GM19023 (cell line): ENCODE measurements at regions not wholly inside any gene's neighbourhood (a gene's known extent, or its start where the extent isn't known, plus 50 kb on each side); places are given as distances from the start of the nearest gene placed in this dataset.
A peak's percentile ranks its signal among the peaks of the same experiment; 100 is the strongest.

ENCODE experiments used
- ATAC-seq: cut with Tn5 transposase; IDR thresholded peaks from one replicate; pipeline ENCODE4 v1.9.1; 2021; ENCODE audit warnings: mild to moderate bottlenecking, moderate library complexity; ENCODE audit not compliant: unreplicated experiment

DNA sequence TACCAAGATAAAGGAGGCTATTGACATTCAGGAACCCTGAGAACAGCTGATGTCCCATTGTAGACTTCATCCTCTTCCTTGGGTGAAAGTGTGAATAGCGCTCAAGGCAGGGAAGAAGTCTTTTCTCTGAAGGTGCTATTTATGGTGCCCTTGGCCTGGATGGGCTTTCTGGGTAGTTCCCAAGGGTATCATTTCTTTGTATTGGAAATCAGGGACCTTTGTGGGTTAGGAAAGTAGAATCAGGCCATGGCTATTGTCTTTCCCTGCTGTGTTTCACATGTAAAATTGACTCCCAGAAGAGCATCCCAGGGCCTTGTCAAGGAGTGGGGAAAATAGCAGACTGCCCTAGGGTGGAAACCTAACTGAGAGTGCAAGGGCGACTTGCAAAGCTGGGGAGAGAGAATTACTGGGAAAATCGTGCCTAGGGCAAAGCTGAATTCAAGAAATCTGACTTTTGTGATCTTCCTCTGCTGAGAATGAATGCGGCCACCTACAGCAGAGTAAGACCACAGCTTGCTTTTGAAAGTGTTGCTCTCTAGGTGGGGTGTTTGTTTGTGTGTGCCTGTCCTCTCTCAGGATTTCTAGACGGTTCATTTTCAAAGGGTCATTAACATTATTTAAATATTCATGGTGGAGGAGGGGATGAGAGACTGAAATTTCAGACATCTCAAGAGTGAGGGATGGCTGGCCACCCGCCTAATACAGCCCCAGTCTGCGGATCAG, 160.6 kb downstream of the C9orf152 start:
- no peak for ATAC-seq

DNA sequence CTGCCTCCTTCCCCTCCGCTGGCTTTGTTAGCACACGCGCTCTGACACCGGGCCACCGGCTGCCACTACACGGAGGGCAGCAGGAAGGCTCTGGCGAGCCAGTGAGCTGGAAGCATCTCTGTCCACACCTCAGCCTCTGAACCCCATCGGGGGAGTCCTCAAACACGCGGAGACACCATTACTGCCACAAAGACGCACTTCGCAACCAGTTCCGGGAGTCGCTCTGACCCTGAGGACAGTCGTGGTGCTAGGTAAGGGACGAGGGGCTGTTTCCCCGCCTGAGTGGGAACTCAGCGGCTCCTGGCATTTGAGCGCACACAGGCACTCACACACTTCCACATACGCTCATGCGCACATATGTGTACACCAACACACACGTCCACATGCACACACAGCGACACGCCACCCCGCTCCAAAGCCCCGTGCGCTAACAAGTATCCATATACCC, 160.0 kb downstream of the C9orf152 start:
- peak; percentile 43 for ATAC-seq

DNA sequence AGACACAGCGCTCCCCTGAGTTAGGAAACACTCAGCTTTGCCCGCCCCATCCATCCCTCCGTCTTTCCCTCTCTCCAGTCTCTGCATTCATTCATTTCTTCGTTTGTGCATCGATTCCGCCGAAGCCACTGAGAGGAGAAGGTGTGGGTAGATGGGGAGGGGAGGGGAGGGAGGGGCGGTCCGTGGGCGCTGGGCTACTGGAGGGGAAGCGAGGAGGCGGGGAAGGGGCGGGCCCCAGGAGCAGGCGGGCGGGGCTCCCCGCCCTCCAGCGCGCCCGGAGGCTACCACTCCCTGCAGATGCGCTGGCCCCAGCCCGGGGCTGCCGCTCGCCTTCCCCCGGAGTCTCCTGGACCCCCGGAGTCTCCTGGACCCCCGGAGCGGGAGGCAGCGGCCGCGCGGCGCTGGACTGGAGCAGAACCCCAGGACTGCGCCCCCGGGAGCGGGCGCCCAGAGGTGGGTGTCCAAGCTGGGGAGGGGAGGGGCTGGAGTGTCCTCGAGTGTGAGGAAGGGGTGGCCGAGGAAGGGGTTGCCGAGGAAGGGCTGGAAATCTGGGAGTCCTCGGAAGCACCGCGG, 159.5 kb downstream of the C9orf152 start:
- peak; percentile 77 for ATAC-seq

DNA sequence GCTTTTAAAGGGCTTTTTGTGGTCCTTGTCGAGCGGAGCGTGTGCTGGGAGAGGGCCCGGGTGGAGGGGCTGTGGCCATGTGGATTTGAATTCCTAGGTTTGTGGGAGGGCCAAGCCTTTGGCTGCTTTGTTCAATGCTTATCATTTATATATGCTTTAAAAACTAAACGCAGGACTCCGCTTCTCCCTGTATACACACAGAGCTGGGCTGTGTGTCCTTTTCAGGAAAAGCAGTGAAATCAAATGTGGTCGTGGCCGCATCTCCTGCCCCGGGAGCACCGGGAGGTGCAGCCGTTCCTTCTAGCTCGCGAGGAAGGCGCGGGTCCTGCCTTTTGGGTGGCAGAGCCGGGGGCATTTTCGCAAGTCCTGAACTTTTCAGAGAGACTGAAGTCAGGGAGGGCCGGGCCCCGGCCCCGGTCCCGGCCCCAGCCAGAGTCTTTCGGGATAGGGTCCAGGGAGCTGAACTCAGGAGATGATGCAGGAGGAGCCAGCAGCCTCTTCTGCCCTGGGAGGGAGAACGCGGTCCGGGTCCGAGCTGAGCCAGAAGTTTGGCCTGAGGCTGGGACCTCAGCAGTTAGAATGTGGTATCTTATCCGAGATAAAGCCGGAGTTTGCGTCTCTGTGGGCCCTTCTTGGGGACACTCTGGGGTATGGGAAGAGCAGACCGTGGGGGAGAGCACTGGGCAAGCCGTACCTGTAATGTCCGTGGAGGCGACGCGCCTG, 158.8 kb downstream of the C9orf152 start:
- ATAC-seq = peak; percentile 22

DNA sequence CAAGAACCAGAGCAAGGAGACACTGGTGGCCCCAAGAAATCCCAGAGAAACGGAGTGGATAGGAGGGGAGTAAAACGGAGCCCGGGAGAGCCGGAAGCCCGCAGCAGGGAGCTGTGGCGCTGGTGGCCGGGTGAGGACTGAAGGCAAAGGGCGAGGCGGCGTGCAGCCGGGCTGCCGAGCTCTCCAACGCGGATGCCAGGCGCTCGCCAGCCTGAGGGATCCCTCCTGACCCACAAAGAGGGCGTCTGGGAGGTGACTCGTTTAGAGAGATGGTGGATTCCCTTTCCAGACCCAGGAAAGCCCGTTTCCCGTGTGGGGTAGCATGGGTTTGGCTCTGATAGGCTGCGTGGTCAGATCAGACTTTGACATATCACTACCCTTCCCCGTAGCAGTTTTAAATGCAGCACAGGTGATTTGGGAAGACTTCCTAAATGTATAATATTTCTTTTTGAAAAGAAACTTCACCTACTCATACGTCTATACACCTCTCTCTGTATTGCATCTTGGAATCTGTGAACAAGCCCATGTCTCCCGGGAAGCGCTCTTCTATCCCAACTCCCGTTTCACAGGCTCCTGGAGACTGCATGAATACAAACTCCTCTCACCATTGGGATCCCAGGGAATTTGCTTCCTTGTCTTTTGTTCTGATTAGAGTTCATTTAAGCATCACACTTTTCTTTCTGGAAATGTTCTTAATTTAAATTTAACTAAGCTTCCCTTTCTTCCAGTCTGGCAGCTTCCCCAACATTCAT, 158.1 kb downstream of the C9orf152 start:
- no peak for ATAC-seq

DNA sequence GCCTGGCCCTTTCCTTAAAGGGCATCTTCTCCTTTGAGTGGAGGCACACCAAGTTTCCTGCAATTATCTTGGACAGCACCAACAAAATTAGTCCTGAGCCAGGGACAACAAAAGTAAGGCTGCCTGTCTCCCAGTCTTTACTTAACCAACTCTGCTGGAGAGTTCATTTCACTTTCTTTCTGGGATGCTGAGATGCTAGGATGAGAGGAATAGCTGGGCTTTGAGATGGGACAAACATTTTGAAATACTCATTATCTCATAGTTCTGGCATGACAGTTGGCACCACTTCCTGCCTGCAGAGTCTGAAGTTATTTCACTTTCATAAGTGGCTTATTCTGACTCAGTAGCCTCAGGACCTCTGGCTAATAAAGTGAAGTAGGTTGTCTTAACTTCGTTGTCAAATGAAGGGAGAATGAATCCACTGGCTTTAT, 157.0 kb downstream of the C9orf152 start:
- ATAC-seq = no peak

DNA sequence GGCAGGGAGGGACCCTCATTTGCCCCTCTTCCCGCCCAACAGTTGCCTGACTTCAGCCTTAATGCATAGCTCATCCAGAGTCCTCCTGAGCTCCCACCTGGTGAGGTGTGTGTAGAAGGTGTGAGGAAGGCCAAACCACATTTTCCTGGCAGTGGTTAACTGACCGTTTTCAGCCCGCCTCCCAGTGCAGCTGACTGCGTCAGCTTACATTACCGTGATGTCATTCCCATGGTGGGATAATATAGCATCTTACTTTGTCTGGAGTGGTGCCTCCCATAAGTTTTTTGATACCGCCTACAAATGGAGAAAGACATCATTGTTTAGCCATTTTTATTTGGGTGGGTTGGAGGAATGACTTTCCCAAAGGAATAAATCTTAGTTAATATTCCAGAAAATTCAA, 151.9 kb downstream of the C9orf152 start:
- no peak for ATAC-seq

DNA sequence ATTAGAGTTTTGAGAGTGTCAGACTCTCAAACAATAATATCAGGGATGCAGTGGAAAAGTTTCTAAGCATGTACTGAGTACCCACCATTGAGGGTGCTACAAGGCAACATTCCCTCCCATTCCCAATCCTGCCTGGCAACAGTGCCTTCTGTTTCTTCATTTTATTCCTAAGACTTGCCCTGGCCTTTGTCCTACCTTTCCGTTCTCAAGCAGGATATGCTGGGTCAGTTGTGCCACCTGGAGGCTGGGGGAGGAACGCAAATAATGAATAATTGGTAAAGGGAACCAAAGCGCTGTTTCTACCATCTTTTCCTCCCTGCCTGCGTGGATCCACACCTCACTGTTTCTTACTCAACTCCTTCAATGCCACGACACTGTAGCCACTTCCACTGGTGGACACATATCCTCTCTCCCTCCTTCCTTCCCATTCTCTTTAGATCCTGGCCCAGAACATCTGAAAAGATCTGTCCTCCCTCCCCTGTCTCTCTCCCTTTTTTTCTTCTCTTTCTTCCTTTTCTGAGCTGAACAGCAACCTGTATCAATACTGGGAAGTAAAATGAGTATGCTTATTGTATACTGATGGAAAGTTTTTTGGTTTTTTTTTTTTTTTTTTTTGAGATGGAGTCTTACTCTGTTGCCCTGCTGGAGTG, 149.5 kb downstream of the C9orf152 start:
- no peak for ATAC-seq

DNA sequence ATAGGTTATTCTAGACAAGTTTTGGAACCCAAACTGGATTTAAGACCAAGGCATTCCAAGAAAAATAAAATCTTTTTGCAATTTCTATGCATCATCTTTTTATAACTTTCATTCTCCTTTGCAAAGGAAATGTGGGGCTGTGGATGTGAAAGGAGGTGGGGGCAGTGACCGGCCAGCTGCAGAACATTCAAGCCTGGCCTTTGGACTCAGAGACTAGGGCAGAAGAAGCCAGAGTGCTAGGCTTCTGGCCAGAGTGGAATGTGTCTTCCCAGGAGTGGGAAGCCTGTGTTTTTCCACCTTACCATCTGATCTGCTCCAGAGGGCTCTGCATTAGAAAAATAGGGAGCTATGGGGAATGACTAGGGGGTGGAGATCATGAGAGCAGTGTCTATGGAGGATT, 148.5 kb downstream of the C9orf152 start:
- ATAC-seq = no peak

DNA sequence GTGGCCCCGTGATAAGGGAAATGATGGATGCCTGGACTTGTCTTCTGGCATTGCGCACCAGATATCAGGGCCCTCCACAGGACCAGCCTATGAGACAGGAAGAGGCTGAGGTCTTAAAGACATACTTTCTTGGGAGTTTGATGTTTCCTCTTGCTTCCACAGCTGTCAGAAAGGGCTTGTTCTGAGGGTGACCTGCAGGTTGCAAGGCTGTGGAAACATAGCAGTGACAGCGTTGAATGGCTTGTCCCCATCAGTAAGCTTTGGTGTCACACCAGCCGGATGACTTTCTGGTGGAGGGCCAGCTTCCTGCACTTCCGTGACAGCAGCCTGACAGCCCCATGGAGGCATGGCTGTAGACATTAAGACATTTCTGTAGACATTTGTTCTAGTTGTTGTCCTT, 143.2 kb downstream of the C9orf152 start:
- ATAC-seq = no peak

DNA sequence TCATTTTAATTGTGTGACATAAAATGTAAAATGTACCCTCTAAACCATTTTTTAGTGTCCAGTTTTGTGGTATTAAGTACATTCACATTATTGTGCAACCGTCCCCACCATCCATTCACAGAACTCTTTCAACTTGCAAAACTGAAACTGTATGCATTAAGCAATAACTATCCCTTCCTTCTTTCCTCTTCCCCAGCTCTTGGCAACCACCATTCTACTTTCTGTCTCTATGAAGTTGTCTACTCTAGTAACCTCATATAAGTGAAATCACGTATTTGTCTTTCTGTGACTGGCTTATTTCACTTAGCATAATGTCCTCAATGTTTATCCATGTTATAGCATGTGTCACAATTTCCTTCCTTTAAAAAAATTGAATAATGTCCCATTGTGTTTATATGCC, 142.4 kb downstream of the C9orf152 start:
- ATAC-seq = peak; percentile 47

DNA sequence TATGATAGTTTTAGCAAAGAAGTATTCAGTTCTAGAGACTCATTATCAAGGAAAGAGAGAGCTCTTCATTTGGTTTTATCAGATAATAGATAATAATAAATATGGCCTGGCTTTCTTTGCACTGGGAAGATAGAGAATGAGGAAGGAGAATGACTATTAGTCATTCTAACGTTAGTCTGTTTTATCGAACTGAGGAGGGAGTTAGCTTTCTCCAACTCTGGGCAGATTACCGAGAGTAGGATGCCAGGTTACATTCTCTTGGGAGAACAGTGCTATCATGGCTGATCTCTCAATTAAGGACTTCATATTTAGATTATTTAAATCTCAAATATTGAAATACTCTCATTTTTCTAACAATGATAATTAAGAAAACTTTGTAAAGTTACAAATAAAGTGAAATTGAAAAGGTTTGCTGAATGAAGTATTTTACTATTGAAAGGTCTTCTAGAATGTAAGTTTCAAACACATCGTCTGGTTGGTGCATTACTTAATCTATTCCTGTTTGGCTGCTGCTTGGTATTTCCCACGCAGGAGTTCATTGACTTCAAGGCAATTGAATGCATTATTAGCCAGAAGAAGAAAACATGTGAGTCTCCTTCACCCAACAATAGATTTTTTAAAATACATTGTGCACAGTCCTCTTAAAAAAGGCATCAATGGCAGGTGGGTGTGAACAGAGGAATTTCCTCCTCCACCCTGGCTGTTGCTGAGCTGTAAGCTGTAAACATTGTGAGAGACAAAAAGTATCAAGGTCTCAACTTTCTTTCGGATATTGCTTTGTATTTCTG, 140.8 kb downstream of the C9orf152 start:
- no peak for ATAC-seq

DNA sequence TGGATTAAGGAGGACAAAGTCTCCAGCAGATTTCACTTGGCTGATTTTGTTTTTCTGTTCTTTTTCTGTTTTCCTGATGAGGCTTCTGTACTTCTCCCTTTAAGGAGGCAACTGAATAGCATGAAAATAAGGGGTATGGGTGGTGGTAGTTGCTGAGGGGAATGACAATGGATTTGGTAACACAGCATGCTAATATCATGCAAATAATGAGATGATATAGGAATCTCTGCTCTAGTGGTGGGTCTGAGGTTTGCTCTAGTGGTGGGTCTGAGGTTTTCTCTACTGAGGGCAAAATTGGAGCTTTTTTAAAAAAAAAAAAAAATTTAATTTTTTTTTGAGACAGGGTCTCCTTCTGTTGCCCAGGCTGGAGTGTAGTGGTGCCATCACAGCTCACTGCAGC, 139.7 kb downstream of the C9orf152 start:
- no peak for ATAC-seq

DNA sequence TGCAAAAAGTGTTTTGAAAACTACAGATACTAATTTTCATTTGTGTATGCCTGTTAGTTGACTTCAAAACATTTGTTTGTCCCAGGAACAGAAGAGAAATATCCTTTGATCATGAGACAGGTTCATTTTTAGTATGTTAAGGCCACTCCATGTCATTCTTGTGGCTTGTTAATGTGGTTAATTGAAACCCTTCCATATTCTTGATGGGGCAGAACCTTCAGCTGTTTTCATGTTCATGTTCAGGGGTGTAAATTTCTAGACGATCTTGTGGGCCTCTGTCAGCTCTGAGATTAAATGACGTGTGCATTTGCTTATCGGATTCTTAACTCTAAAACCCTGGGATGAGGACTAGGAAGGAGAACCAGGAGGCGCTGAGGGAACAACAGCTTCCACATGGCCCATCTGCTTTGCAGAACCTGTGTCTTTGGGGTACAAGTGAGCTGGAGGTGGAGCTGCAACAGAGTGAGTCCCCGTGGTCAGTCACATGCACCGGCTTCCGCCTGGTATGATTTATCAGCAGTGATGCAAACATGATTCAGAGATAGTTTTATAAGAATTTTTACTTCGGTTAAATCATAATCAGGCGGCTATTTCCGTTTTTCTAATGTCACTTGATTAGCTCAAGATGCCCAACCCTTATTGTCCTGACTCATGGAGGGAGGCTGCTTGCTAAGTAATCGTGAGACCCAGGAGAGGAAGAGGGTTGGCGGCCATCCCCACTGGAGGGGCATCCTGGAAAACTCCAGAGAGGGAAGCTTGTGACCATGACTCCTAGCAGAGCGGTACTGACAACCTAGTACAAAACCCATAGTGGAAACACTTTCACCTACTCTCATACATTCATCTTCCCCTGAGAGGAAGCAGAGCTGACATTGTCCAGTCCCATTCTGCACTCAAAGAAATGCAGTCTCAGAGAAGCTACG, 138.4 kb downstream of the C9orf152 start:
- no peak for ATAC-seq

DNA sequence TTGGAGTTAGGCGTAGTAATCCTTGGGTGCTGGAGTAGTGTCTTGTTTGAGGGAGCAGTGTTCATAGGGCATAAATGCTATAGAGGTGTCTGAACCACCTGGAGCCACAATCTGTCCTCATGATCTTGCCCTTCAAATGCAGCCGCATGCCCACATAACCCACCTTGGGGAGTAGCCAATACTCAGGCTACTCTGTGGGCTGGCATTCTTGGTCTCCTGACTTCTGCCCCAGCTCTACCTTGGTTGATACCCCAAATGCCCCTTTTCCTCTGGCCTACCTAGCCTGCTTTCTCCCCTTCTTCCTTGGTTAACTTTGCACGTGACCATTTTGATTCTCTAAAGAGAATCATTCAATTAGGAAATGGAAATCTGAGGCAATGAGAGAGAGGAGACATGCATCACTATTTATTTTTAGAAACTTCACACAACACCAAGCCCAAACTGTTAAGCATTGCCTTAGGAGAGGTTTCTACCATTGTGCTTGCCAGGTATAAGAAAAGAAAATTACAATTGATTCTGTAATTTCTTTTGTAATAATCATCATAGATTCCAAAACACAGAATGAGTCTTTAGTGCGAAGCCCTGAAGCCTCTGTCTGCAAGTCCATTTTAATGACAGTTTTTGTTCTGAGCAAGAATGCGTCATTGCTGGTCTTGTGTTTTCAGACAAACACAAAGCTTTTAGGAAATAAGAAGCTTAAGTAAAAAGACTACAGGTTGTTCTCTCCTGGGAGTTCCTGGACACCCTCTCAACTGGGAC, 135.2 kb downstream of the C9orf152 start:
- ATAC-seq = no peak

DNA sequence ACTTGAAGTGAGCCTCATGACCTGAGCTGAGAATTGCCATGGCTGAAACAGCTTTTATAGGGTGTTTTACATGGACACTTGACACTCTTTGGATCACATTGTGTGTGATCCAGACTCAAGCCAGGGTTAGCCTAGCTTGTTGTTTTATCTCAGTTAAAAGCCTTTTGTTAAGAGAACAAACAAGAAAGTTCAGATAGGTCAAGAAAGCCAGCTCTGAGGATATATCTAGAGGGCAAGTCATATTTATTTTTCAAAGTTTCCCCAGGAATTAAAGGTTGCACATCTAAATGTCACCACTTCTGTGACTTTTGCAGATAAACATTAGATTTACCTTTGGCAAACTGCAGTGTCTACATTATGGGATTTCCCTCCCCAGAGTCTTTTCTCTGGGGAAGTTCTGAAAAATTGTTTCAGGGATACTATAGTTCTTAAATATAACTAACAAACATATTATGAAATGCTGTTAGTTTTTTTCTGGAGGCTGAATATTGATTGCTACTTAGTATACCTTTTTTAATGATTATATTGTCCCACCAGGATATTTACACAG, 134.5 kb downstream of the C9orf152 start:
- no peak for ATAC-seq

DNA sequence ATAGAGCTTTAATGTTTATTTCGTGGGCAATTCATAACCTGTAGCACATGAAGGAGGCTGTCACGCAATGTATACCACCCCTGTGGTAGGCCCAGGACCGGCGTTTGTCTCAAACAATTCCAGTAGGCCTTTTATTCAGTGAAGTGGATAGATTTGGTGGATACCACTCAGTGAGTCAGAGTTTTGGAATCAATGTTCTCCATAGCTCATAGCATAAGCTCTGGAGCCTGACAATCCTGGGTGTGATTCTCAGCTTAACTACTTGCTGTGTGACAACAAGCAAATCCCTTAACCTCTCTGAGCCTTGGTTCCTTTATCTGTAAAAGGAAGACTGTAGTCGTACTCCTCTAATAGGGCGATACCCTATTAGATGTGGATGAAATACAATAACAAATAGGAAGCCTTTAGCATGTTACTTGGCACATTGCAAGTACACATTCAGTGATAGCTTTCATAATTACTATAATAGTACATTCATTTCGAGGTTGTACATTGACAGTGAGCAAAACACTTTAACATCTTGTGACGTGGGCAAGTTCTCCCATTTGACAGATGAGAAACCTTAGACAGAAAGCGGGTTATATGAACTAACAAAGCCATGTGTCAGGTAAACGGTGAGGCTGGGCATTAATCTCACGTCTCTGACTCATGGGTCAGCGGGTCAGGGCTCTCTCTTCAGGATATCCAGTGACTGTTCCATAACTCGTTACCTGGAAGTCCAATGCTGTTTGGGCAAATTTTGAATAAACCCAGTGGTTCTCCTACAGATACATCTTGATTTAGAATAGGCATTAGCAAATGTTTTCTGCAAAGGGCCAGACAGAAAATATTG, 130.8 kb downstream of the C9orf152 start:
- ATAC-seq = no peak
